ENCODE measurements at regions not wholly inside any gene's neighbourhood (a gene's known extent, or its start where the extent isn't known, plus 50 kb on each side); places are given as distances from the start of the nearest gene placed in this dataset.

DNA sequence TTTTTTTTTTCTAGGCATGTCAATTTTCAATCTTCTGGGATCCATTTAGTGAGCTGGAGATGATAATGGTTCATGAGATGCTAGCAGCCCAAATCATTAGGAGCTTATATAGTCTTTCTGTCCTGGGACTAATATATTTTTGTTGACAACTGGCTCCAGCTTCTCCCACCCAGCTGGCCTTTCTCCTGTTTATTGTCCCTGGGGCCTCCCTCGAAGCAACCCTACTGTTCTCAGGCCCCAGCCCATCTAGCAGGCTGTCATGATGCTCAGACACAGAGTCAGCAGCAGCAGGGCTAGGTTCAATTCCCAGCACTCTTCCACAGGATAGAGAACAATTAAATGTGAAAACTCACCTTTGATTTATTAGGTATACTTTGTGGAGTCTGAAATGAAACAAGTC, 127.6 kb upstream of the MID1 start:
- no peak for DNase-seq (ENCODE audit: low spot score)

DNA sequence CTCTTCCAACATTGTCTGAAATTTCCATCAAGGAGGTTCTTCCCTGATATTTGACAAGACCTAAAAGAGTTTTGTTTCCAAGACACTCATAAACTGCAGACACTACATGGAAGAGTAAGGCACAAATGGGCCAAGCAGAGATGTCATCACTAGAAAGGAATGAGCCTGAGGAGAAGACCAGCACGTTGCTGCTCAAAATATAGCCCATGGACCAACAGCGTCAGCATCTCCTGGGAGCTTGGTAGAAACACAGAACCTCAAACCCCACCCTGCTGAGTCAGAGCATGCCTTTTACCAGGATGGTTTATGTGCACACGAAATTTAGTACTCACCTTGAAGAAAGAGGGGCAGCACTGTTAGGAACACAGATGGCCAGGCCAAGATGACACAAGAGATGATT, 128.7 kb upstream of the MID1 start:
- no peak for DNase-seq (ENCODE audit: low spot score)

- no peak for DNase-seq (ENCODE audit: low spot score)
Measured at GRCh38 chrX:10750581-10750980, 130.2 kb upstream of the MID1 start.

DNA sequence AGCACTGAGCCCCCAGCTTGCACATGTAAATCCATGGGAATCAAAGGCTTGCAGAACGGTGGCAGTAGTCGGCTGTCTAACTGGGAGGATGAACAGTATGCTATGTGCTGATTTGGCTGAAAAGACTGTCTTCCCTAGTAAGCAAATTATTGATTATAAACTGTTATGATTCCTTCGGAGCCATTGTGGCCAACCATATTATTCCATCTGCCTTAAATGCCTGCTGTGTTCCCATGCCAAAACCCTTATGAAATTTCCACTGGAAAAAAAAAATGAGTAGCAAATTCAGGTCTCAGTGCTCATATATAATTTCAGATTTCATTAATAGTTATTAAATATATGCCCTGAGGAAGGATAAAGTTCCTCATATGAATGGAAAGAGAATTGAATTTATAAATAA, 132.7 kb upstream of the MID1 start:
- no peak for DNase-seq (ENCODE audit: low spot score)

DNA sequence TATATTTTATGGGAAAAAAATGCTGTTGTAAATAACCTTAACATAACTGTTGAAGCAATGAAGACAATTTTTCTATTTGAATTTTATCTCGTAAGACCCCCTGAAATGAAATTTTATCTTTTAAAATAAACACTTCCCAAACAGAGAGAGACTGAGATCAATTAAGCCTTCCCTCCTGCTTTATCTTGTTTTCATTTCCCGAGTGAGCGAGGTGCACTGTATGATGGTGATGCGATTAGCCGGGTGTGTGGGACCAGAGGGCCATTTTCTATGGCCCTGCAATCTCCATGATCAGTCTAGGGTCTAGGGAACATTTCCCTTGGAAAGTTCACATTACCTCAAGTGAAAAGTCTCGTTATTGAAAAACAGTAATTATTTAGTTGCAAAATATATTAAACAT, 134.1 kb upstream of the MID1 start:
- DNase-seq (ENCODE audit: low spot score), result no peak

DNA sequence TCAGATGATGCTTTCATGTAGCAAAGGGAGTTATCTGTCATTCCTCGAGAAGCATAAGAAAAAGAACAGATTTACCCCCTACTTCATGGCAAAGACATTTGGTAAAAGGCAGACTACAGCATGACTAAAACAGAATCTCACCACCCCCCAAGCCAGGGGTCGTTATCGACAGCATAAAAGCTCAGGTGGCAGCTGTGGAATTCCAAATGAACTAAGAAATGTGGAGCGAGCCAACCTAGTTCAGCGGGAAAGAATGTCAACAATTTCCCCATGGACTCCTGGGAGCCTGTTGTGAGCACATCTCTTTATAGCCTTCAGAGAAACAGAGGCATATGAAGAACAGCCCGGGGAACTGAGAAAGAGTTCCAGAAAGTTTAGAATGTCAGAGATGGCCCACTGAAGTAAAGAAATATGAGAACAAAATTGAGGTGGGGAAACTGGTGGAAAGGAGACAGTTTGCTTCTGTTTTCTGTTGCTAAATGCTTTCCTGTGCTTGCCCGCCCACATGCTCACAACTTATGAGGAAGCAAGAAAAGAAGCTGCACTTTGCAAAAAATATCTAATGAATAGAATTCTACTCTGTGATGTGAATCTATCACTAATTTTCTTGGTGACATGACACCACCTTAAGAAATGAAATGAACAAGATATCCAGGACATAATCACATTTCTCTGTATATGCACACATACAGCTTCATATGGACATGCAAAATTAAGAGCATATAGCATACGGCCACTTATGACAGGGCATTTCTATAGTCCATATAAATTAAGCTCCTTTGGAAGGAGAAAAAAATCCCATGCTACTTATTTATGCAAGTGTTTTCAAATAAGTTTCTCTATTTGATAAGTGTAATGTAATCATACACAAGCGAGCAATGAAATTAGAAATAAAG, 135.3 kb upstream of the MID1 start:
- no peak for DNase-seq (ENCODE audit: low spot score)

DNA sequence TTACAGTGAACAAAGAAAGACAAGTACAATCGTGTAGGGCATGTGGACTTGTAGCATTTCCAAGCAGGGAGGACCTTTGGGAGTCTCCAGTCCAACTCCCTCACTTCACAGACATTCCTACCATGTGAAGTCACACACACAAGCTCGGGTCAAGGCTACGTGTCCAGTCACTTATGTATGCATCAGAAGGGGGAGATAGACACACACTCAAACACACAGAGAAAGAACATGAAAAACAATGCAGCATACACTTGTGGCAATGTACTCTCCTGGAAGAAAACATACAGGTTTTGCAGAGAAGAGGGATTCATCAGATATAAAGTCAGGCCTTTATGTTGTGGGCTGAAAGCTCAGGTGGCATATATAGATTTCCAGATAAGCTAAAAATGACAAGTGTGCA, 136.1 kb upstream of the MID1 start:
- DNase-seq (ENCODE audit: low spot score), result no peak

- DNase-seq (ENCODE audit: low spot score), result no peak
Measured at GRCh38 chrX:10759141-10759799, 138.9 kb upstream of the MID1 start.

DNA sequence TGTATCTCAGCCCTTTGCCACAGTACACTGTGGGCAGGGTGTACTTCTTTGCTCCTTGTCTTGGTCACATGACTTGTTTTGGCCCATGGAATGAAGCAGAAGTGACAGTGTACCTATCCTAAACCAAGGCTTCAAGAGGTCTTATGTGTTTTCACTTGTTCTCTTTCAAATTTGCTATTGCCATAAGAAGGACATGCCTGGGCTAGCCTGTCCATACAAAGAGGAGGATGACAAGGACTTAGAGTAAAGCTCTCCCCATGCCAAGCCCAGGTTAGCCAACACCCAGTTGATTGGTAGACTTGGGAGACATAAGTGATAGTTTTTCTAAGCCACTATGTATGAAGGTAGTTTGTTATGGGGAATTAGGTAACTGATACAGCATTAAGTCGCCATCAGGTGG, 141.1 kb upstream of the MID1 start:
- no peak for DNase-seq (ENCODE audit: low spot score)

DNA sequence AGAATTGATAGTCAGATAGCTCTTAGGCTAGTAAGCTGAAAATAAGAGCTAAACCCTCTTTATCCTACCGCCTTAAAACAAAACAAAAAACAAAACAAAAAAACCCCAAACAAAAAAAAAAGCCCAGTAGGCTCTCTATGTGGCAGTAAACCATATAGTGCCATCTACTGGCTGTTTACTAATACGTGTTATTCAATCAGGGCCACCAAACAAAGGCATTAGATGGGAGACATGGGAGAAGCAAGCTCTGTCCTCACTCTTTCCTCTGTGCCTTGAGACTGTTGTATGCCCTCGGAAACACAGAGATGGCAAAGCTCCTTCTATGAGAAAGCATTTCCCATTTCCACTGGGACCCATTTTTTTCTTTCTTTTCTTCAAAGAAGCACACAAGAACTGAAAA, 148.8 kb upstream of the MID1 start:
- peak; percentile 22 for DNase-seq (ENCODE audit: low spot score)

DNA sequence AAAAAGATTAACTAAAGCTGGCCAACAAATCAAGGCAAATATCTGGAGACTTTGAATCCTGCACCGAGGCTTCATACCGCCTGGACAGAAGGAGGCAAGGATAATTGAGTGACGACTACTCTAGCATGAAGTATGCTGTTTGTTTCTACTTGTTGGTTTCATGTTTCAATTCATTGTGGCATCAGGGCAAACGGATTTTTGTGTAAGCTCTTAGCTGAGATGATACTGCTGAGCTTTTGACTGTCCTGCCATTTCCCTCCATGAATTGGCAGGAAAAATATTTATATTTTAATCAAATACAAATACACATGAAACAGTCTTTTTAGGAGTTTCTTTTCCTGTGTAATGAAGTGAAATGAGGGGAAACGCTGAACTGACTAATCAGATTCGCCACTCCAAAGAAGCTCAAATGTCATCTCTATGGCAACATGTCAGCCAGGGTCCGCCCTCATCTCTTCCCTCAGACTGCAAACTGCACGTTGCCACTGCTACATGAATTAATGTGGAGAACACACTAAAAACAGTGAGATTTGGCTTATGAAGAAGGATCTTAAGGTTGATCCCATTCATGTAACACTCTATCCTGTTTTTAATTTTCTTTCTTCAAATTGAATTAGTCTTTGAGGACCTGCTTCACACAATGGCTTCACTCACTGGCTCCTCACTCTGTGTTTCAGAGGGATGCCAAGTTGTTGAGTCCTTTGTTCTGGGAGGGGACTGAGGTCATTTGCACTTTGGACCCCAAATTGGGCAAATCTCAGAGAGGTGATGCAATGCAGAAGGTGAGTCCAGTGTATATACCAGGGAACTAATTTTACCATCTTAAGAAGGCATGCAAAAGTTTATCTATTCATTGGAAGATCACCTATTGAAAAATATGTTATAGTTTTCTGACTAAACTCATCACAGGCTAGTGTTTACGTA, 149.6 kb upstream of the MID1 start:
- DNase-seq (ENCODE audit: low spot score), result no peak

DNA sequence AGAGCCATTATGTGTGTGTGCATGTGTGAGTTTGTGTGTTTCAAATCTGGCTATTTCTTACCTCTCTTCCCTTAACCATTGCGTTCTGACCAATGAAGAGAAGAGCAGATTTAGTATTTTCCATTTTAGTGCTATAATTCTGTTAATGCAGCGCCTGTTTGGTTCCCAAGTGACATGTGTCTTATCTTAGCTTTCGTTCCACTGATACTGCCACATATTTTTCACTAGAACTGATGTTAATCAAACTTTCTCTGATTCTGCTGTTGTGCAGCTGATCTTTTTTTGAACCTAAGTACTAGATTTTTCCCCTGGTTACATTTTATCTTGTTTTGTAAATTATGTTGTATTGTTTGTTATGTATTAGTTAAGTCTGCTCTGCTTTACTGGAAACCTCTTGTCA, 152.9 kb upstream of the MID1 start:
- DNase-seq (ENCODE audit: low spot score), result no peak

- DNase-seq (ENCODE audit: low spot score), result no peak
Measured at GRCh38 chrX:10781847-10782530, 161.6 kb upstream of the MID1 start.

DNA sequence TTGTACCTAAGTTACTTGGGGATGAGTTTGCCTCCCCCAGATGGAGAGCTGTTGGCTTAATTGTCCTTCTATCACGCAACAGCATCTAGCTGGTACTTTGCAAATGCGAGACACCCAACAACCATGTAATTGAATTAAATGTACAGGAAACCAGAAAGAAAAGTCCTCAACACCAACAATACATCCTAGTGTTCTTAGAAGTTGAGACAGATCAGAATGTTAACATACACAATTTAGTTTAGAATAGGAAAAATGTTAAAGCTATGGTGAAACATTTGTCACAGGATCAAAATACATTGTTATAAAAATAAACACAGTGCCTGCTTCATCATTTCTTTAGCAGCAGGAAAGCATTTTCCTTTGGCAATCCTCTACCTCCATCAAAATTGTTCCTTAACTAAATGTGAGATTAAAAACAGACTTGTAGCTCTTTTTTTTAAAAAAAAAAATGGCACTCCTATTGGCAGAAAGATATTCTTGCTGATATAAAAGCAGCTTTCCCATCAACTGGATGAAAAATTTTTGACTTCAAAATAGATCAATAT, 163.1 kb upstream of the MID1 start:
- DNase-seq (ENCODE audit: low spot score), result no peak

DNA sequence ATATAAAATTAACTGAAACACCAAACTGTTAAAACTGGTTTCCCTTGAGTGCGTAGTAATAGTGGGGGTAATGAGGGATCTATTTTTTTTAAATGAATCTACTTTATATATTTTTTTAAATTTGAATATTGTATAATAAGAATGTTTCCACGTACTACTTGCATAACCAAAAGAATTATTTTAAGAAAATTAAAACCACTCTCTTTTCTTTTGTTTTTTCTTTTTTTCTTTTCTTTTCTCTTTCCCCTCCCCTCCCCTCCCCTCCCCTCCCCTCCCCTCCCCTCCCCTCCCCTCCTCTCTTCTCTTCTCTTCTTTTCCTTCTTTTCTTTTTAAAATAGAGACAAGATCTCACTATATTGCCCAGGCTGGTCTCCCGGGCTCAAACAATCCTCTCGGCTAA, 166.9 kb upstream of the MID1 start:
- DNase-seq (ENCODE audit: low spot score), result no peak

DNA sequence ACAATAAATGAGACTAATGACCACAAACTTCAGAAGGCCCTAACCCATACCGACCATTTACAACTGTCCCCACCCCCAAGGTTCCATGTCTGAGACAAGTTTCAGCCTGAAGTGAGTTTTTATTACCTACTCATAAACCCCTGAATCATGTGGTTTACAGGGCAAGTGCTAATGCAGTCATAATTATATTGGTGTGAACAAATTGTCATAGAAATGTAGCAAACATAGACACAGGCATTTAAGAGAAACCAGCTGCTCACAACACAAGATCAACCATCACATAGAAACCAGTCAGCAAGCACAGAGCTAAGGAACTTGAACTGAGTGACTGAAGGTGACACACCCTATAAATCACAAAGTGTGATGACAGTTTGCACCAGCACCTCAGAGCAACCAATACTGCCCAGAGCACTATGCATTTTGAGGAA, 173.8 kb upstream of the MID1 start:
- DNase-seq (ENCODE audit: low spot score), result no peak

DNA sequence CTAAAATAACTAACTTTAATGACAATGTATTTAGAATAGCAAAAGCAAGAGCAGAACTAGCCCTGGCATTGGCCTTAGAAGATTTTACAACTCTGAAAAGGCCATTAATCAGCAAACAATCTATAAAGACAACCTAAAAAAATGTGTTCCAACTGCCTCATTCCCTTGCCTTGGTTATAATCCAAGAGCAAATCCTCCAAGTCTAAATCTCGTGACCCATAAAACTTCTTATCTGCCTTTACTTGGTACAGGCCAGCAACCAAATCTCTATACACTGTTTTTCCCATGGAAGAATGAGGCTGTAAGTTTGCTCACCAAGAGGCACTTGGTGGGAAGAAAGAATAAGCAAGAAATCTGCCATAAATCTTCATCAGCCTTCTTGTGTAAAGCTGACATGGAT, 175.3 kb upstream of the MID1 start:
- DNase-seq (ENCODE audit: low spot score), result no peak

DNA sequence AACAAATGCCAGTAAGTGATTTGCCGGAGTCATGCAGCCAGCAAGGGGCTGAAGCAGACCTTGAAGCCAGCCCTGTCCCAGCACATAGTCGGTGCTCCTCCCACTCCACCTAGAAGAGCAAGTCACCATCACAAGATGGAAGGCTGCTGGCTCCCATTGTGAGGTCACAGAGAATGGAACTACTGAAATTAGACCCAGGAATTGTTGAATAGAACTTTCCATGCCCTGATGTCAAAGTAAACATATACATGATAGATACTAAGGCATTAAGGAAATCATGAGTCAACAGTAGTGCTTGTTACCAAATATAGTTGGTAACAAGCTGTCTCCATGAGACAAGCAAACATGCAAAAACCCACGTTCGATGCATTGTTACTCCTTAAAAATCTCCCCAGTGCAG, 177.1 kb upstream of the MID1 start:
- DNase-seq (ENCODE audit: low spot score), result no peak

- no peak for DNase-seq (ENCODE audit: low spot score)
Measured at GRCh38 chrX:10798041-10798440, 177.7 kb upstream of the MID1 start.

DNA sequence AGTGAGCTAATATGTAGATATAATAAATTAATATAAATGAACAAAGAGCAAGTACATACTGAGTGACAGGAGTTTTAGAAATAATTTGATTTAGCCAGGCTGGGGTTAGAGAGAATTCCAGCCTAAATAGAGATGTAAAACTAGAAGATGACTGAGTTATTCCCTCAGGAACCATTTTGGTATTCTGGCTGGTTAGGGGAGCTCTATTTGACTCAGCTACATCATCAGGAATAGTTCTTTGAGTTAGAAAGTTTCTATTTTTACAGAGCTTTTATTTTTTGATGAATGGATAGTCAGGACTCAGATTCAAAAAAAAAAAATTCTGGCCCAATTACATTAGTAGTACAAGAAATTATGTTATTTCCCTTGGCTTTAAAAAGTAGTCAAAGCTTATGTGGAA, 180.4 kb upstream of the MID1 start:
- no peak for DNase-seq (ENCODE audit: low spot score)

- no peak for DNase-seq (ENCODE audit: low spot score)
Measured at GRCh38 chrX:10811111-10811510, 190.7 kb upstream of the MID1 start.

- DNase-seq (ENCODE audit: low spot score), result no peak
Measured at GRCh38 chrX:10813761-10814160, 193.4 kb upstream of the MID1 start.
